Neuron (in vitro differentiated cells): ENCODE measurements at regions not wholly inside any gene's neighbourhood (a gene's known extent, or its start where the extent isn't known, plus 50 kb on each side); places are given as distances from the start of the nearest gene placed in this dataset.
"Not testable (repeated sequence)": the region's sequence is repeated elsewhere in the genome, so short reads cannot be mapped to it uniquely, and the experiment has no call there.

ENCODE experiments used
- H2AFZ ChIP-seq: one replicate; pipeline ENCODE4 v1.6.1; 2013; ENCODE audit warnings: low read depth, mild to moderate bottlenecking, inconsistent platforms, low read length, moderate library complexity
- H3K27me3 ChIP-seq: one replicate; pipeline ENCODE4 v1.6.1; 2013; ENCODE audit warnings: low read length; ENCODE audit not compliant: insufficient read depth
- H3K36me3 ChIP-seq: one replicate; pipeline ENCODE4 v1.6.1; 2013; ENCODE audit warnings: low read length; ENCODE audit not compliant: insufficient read depth
- H3K4me1 ChIP-seq: one replicate; pipeline ENCODE4 v1.6.1; 2013; ENCODE audit warnings: low read length; ENCODE audit not compliant: insufficient read depth
- H3K4me3 ChIP-seq: 2 replicates; pipeline ENCODE4 v1.5.1; 2013; ENCODE audit warnings: mild to moderate bottlenecking, low read length, moderate library complexity
- H3K9me3 ChIP-seq: one replicate; pipeline ENCODE4 v1.6.1; 2013; ENCODE audit warnings: low read length

- no peak overlapping the region for H3K4me3 ChIP-seq
- H3K9me3 ChIP-seq, result no peaks in the 10 kb centered on the region
- H3K36me3 ChIP-seq, result no peaks in the 10 kb centered on the region
- no peaks in the 10 kb centered on the region for H3K4me1 ChIP-seq
- no peak overlapping the region for H2AFZ ChIP-seq
- H3K27me3 ChIP-seq, result no peaks in the 10 kb centered on the region
Measured at GRCh38 chr4:144862210-144862609, 216.3 kb downstream of the HHIP start.

GRCh38 chr4:144864891-144865290 lies 218.9 kb downstream of the HHIP start:
- H3K4me3 ChIP-seq, H3K4me1 ChIP-seq, H3K9me3 ChIP-seq, H3K36me3 ChIP-seq, H3K27me3 ChIP-seq, H2AFZ ChIP-seq: not testable (repeated sequence)

GRCh38 chr4:144868309-144868708 lies 222.4 kb downstream of the HHIP start:
- Histone ChIP-seq H3K9me3 (no peaks in the 10 kb centered on the region), H3K4me1 (no peaks in the 10 kb centered on the region), H3K36me3 (no peaks in the 10 kb centered on the region), H3K27me3 (no peaks in the 10 kb centered on the region), H3K4me3 (no peak overlapping the region), H2AFZ (no peak overlapping the region)

DNA sequence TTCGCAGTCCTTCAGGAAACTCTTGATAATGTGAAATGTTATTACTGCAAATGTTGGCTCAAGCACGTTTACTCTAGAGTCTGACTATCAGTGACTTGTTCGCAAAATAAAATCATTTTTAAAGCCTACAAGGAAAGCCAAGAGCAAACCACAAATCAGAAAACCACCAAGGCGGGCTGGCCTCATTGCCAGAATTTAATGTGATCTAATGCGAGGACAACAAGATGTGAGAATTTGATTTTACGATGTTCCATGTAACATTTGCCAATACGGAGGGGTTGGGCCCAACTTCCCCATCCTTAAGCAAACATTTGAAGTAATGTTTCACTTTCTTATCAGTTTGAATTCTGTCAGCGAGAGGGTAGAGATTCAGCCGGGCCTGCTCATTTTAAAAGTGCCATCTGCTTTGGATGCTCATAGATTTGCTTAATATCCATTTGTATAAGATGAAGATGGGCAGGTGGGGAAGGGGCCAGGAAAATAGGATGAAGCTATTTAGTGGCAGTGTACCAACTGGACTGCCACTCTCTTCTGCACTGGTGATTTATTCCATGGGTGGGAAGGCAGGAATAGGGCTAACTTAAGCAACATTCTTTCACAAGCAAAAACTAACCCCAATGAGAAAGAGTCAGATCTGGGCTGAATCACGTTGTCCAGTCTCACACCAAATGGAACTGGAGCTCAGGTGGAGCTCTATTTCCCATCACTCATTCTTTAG lies 225.3 kb downstream of the ANAPC10 start:
- Histone ChIP-seq H3K36me3 (no peaks in the 10 kb centered on the region), H3K4me1 (no peaks in the 10 kb centered on the region), H3K9me3 (peaks cover 2% of the 10 kb centered on the region), H2AFZ (no peak overlapping the region), H3K4me3 (no peak overlapping the region), H3K27me3 (no peaks in the 10 kb centered on the region)

DNA sequence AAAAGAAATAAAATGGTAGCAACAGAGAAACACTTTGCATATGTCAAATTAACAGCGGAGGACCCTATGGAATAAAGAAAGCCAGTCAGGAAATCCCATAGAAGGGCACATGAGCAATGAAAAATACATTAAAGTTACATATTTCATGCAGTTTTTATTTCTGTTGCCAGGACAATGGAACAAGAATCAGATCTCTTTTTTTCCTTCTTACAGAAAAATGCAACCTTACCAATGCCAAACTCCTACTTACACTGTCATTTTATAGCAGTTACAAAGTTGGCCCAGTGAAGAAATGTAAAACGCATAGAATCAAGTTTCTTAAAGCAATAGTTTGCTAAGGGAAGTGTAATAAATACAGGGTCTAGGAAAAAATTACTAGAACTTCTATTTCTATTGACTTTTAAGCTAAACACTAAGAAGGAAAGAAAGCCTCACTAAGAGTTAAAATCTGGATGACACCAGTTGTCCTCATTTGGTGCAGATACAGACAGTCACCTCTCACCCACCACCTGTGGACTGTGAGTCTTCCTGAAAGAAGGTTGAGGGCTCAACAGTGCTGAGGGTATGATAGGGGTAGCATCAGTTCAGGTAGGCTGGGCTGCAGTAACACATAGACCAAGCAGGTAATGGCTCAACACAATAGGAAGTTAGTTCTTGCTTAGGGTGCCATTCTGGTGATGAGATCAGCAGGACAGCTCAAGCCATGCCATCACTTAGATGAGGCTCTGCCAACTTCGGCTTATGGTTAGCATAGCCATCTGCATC lies 224.6 kb downstream of the ANAPC10 start:
- no peaks in the 10 kb centered on the region for H3K4me1 ChIP-seq
- peaks cover 2% of the 10 kb centered on the region for H3K9me3 ChIP-seq
- H3K27me3 ChIP-seq, result no peaks in the 10 kb centered on the region
- no peak overlapping the region for H3K4me3 ChIP-seq
- H2AFZ ChIP-seq, result no peak overlapping the region
- H3K36me3 ChIP-seq, result no peaks in the 10 kb centered on the region

DNA sequence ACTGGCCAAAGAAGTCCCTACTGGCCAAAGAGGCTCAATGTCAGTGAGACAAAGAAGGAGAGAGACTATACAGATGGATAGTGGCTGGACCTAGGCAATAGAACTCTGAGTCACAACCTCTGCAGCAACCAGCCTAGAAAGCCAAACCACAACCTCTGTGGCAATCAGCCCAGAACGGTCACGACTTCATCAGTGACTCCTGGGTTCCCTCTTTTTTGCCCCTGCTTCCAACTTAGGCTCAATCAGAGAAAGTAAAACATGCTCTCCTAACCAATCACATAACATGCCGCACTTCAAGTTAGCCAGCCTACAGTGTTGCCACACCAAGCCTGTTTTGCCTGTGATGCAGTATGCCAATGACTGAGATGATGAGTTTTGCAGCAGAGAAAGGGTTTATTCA lies 203.4 kb downstream of the ANAPC10 start:
- Histone ChIP-seq H3K4me3 (no peak overlapping the region), H3K27me3 (no peaks in the 10 kb centered on the region), H3K9me3 (peaks cover 2% of the 10 kb centered on the region), H3K4me1 (no peaks in the 10 kb centered on the region), H3K36me3 (no peaks in the 10 kb centered on the region), H2AFZ (no peak overlapping the region)

GRCh38 chr4:144899393-144899792 lies 198.6 kb downstream of the ANAPC10 start:
- no peaks in the 10 kb centered on the region for H3K27me3 ChIP-seq
- H3K4me3 ChIP-seq, result no peak overlapping the region
- no peaks in the 10 kb centered on the region for H3K36me3 ChIP-seq
- no peak overlapping the region for H2AFZ ChIP-seq
- H3K4me1 ChIP-seq, result no peaks in the 10 kb centered on the region
- H3K9me3 ChIP-seq, result peaks cover 2% of the 10 kb centered on the region

GRCh38 chr4:144901141-144901540 lies 196.9 kb downstream of the ANAPC10 start:
- Histone ChIP-seq H3K36me3 (no peaks in the 10 kb centered on the region), H3K9me3 (peaks cover 2% of the 10 kb centered on the region), H3K4me3 (no peak overlapping the region), H3K27me3 (no peaks in the 10 kb centered on the region), H2AFZ (no peak overlapping the region), H3K4me1 (no peaks in the 10 kb centered on the region)

- H3K4me1 ChIP-seq, result no peaks in the 10 kb centered on the region
- H2AFZ ChIP-seq, result no peak overlapping the region
- H3K4me3 ChIP-seq, result no peak overlapping the region
- no peaks in the 10 kb centered on the region for H3K27me3 ChIP-seq
- no peaks in the 10 kb centered on the region for H3K36me3 ChIP-seq
- H3K9me3 ChIP-seq, result peaks cover 2% of the 10 kb centered on the region
Measured at GRCh38 chr4:144902614-144903013, 195.4 kb downstream of the ANAPC10 start.

GRCh38 chr4:144903953-144904711 lies 193.9 kb downstream of the ANAPC10 start:
- Histone ChIP-seq H3K9me3 (no peaks in the 10 kb centered on the region), H3K4me3 (no peak overlapping the region), H3K4me1 (no peaks in the 10 kb centered on the region), H3K27me3 (no peaks in the 10 kb centered on the region), H3K36me3 (no peaks in the 10 kb centered on the region), H2AFZ (no peak overlapping the region)

DNA sequence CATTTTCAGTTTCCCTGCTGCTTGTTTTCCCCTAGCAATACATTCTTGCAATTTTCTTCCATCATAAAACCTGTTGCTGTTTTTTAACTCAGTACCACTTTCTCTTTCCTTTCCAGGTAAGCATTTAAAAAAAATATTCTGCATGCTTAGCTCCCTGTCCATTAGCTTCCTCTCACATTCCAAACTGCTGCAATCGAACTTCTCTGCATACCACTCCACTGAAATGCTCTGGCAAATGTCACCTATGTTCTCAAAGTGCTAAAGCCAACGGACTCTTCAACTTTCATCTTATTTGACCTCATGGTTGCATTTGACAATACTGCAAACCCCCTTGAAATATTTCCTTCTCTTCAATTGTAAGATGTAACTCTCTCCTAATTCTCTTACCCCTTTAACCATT lies 192.7 kb downstream of the ANAPC10 start:
- Histone ChIP-seq H3K36me3 (no peaks in the 10 kb centered on the region), H3K9me3 (no peaks in the 10 kb centered on the region), H3K4me1 (no peaks in the 10 kb centered on the region), H2AFZ (no peak overlapping the region), H3K4me3 (no peak overlapping the region), H3K27me3 (no peaks in the 10 kb centered on the region)

GRCh38 chr4:144906181-144906925 lies 191.6 kb downstream of the ANAPC10 start:
- H2AFZ ChIP-seq, result no peak overlapping the region
- H3K36me3 ChIP-seq, result no peaks in the 10 kb centered on the region
- H3K9me3 ChIP-seq, result no peaks in the 10 kb centered on the region
- no peaks in the 10 kb centered on the region for H3K4me1 ChIP-seq
- no peak overlapping the region for H3K4me3 ChIP-seq
- H3K27me3 ChIP-seq, result no peaks in the 10 kb centered on the region

DNA sequence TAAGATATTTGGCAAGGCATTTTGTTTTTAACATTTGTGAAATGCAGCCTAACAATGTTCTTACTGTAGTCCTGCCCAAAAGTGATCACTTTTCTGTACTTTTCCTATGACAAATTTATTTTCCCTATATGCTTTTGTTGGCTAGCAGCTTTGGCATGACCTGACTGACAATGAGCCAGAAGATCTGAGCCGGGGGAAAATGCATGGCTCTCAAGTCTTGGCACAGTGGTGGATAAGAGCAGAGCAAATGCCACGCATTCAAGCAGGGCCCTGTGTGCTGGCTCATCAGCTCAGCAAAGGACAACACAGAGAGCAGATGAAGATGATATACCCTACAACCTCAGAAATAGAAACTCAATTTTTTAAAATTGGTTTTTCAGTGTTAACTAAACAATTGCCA lies 187.3 kb downstream of the ANAPC10 start:
- Histone ChIP-seq H3K9me3 (no peaks in the 10 kb centered on the region), H3K4me3 (no peak overlapping the region), H3K4me1 (no peaks in the 10 kb centered on the region), H2AFZ (no peak overlapping the region), H3K27me3 (no peaks in the 10 kb centered on the region), H3K36me3 (no peaks in the 10 kb centered on the region)
